ENCODE measurements at regions not wholly inside any gene's neighbourhood (a gene's known extent, or its start where the extent isn't known, plus 50 kb on each side); places are given as distances from the start of the nearest gene placed in this dataset.
"Not testable (repeated sequence)": the region's sequence is repeated elsewhere in the genome, so short reads cannot be mapped to it uniquely, and the experiment has no call there.

- in situ Hi-C loops (cut with HindIII; ENCODE audit: low sequenced_read_pairs) = no loop called here
These were observed 2013.7 kb downstream of the MRPL39 start for GRCh38 chr21:23593582-23593981.

- in situ Hi-C loops (cut with HindIII; ENCODE audit: low sequenced_read_pairs) = no loop called here
These were observed 2021.9 kb downstream of the MRPL39 start for GRCh38 chr21:23585419-23585818.

GRCh38 chr21:23579573-23579972 is 2027.7 kb downstream of the MRPL39 start:
- in situ Hi-C loops (cut with HindIII; ENCODE audit: low sequenced_read_pairs) = no loop called here

DNA sequence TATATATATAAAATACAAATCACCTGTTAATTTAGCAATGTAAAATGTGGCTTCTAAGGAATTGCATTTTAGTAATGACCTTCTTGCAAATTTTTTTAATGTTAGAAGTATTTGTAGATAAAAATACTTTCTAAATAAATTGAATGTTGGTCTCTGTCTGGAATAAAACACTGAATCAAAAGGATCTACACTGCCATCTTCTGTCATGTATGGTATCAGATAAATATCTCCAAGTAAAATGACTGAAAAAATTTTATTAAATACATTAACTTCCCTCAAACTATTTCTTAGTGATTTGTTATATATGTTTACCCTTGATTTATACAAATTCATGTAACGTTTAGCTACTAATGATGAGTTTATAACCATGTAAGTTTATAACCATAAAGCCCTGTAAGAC is 2029.3 kb downstream of the MRPL39 start:
- in situ Hi-C loops (cut with HindIII; ENCODE audit: low sequenced_read_pairs) = no loop called here

DNA sequence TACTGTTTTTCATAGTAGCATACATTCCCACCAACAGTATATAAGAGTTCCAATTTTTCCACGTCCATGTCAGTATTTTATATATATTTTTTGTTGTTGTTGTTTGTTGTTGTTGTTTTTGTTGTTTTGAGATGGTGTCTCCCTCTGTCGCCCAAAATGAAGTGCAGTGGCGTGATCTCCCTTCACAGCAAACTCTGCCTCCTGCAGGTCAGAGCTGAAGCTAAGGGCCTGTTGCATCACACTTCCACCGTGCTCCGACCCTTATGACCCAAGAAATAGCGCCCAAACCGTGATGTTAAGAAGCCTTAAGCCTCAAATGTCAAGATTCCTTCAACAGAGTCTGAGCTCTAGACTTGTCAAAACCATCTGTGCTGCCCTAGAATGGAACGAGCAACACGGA is 2032.3 kb downstream of the MRPL39 start:
- in situ Hi-C loops (cut with HindIII; ENCODE audit: low sequenced_read_pairs) = no loop called here

DNA sequence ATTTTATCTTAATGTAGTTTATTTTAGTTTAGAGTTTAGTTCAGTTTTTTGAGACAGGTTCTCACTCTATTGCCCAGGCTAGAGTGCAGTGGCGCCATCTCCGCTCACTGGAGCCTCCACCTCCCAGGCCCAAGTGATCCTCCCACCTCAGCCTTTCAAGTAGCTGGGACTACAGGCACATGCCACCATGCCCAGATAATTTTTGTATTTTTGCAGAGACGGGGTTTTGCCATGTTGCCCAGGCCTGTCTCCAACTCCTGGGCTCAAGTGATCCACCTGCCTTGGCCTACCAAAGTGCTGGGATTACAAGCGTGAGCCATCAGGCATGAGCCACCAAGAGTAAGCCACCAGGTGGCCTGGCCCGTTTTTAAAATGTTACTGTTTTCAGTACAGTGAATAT is 2058.4 kb downstream of the MRPL39 start:
- in situ Hi-C loops (cut with HindIII; ENCODE audit: low sequenced_read_pairs) = not testable (repeated sequence)

DNA sequence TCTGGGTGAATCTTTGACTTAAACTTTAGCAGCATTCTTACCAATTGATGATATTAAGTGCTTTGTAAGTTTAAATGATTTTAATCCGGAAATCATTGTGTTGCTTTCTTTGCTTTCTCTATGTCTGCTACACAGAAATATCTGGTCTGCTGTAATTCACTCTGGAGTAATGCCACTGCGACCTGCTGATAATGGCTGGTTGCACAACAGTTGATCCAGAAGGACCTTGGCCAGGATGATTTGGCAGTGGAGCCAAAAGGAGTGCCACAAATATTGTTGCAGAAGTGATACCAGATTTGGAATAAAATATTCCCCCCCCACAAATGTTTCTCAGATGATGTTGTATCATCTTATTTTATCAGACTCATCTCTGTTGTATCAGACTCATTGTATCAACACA is 2063.9 kb downstream of the MRPL39 start:
- in situ Hi-C loops (cut with HindIII; ENCODE audit: low sequenced_read_pairs) = no loop called here

- in situ Hi-C loops (cut with HindIII; ENCODE audit: low sequenced_read_pairs) = no loop called here
These were observed 2065.2 kb downstream of the MRPL39 start for GRCh38 chr21:23542097-23542496.

DNA sequence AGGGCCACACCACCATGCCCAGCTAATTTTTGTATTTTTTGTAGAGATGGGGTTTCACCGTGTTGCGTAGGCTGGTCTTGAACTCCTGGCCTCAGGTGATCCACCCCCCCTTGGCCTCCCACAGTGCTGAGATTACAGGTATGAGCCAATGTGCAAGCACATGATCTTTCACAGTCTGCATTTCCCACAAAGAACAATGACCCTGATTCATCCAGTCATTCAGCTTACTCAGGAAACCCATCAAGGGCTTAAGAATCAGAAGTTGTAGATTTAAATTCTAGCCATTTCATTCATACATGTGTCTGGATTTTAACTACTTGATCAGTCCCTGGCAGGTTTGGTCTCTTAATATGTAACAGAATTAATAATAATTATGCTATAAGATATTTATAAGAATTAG is 2065.7 kb downstream of the MRPL39 start:
- in situ Hi-C loops (cut with HindIII; ENCODE audit: low sequenced_read_pairs) = no loop called here

DNA sequence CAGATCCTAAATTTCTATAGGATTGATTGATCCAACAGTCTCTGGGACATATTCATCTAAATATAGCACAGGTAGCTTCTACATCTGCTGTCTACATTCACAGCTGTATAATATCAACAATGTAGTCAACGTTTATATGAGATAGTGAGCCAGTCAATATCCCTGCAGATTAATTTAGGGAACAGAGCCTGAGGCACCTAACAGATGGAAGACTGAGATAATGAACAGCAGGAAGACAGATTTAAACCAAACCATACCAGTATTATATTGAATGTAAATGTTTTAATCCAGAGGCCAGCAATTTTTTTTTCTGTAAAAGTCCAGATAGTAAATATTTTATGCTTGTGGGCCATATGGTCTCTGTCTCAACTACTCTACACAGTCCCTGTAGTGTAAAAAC is 2072.4 kb downstream of the MRPL39 start:
- in situ Hi-C loops (cut with HindIII; ENCODE audit: low sequenced_read_pairs) = no loop called here

DNA sequence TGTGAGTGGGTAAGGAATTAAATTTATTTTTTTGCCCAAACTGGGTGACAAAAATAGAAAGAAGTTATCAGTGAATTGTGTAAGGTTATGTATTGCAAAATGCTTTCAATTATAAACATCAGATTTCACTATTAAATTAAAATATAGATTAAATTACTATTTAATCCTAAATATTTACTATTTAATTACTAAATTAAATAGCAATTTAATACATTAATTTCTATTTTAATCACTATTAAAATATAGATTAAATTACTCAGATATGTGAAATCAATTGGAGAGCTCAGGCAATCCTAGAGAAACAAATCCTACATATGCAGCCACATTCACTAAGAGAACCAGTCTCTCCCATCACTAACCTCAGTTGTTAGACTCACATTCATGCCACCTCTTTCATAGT is 2075.8 kb downstream of the MRPL39 start:
- in situ Hi-C loops (cut with HindIII; ENCODE audit: low sequenced_read_pairs) = no loop called here

GRCh38 chr21:23524685-23525084 is 2082.6 kb downstream of the MRPL39 start:
- in situ Hi-C loops (cut with HindIII; ENCODE audit: low sequenced_read_pairs) = no loop called here

- in situ Hi-C loops (cut with HindIII; ENCODE audit: low sequenced_read_pairs) = no loop called here
These were observed 2084.5 kb downstream of the MRPL39 start for GRCh38 chr21:23522751-23523150.

- in situ Hi-C loops (cut with HindIII; ENCODE audit: low sequenced_read_pairs) = no loop called here
These were observed 2099.8 kb downstream of the MRPL39 start for GRCh38 chr21:23507501-23507900.

GRCh38 chr21:23496729-23497128 is 2110.6 kb downstream of the MRPL39 start:
- in situ Hi-C loops (cut with HindIII; ENCODE audit: low sequenced_read_pairs) = no loop called here

- in situ Hi-C loops (cut with HindIII; ENCODE audit: low sequenced_read_pairs) = no loop called here
These were observed 2119.0 kb downstream of the MRPL39 start for GRCh38 chr21:23488245-23488644.

DNA sequence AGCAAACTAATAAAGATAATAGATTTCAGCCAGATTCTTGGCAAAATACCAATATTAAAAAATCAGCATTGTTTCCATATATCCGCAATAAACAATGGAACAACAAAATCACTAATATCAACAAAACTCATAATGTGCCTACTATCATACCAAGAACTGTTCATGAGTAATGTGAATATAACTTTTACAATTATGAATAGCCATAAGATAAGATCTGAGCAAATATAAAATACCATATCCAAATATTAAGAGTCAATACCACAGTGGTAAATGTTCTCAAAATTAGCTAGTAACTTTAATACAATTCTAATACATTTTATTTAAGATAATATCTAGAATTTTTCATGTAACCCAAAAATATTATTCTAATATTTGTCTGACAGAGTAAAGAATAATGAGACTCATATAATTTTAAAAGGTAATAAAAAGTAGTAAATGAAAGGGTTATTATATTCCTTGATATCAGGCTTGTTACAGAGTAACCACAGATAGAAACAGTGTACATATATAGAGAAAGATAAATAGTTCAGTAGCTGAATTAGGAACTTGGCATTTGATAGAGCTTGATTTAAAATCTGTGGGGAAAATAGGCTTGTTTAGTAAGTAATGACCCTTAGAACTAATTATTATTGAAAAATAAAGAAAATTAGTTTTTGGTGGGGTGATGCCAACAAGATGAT is 2126.6 kb downstream of the MRPL39 start:
- in situ Hi-C loops (cut with HindIII; ENCODE audit: low sequenced_read_pairs) = no loop called here

DNA sequence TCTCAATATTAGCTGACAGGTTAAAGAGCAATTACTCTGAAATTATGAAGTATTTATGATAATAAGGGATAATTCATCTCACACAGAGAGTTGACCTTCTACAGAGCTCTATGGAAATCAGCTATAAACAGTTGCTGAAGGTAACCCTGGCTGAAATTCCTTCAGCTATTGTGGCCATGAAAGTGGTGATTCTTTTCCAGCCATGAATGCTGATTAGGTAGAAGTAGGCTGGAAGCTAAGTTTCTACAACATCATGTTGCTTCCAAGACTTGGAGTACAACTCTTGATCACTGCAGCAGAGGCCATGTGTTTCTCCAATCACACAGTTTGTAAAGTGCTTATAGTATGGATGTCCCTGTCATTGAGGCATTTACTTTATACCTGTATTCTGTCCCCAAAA is 2128.9 kb downstream of the MRPL39 start:
- in situ Hi-C loops (cut with HindIII; ENCODE audit: low sequenced_read_pairs) = no loop called here

DNA sequence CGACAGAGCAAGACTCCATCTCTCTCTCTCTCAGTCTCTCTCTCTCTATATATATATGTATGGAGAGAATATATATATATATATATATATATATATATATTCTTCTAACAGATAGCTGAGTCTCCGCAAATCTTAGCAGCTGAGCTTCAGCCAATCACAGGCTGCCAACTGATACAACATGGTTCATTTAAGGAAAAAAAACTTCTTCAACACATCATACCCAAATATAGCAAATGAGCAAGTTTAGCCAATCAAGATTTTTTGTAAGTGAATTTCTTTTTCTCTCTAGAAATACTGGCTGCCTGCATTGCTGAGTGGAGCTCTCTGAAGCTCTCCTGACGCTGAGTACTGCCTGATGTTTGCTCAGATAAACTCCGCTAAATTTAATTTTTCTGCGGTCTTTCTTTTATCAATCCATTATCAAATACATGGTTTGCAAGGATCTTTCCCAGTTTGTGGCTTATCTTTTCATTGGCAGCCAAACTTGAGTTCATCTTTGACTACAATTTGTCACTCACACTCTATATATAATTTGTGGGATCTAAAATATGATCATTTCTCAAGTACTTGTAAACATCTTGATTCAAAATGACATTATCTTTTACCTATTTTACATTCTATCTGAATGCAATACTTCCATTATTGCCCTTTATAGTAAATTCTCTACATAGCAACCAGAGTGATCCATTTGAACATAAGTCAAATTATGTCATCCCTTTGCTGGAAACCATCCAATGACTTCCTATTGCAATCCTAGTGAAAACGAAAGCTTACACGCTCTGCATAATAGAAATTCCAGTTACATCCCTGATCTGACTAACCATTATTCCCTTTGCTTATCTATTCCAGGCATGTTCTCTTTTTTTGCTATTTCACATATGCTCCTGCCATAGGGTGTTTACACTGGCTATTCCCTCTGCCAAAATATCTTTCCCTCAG is 2131.7 kb downstream of the MRPL39 start:
- in situ Hi-C loops (cut with HindIII; ENCODE audit: low sequenced_read_pairs) = no loop called here

- in situ Hi-C loops (cut with HindIII; ENCODE audit: low sequenced_read_pairs) = no loop called here
These were observed 2135.4 kb downstream of the MRPL39 start for GRCh38 chr21:23471877-23472276.

- in situ Hi-C loops (cut with HindIII; ENCODE audit: low sequenced_read_pairs) = no loop called here
These were observed 2143.9 kb downstream of the MRPL39 start for GRCh38 chr21:23463365-23463764.

DNA sequence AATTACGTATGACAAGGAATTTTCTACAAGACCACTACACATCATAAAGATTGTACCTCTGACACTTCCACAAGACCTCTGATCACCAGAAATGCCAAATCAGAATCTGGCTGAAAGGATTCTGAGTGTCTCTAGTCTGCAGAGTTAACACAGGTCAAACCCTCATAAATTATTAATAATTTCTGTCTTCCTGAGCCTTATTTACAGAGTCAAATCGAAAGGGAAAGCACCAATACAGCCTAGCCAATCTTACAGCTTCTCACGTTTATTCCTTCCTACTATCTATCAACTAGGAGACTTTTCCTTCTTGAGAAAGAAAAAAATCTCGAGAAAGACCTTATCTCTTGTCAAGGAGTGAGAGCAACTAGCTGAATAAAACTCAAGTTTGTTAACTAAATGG is 2151.6 kb downstream of the MRPL39 start:
- in situ Hi-C loops (cut with HindIII; ENCODE audit: low sequenced_read_pairs) = no loop called here

All from endothelial cell of hepatic sinusoid (primary cell).